IPS-20b (cell line): ENCODE measurements at regions not wholly inside any gene's neighbourhood (a gene's known extent, or its start where the extent isn't known, plus 50 kb on each side); places are given as distances from the start of the nearest gene placed in this dataset.

Experiments used
- H3K27ac ChIP-seq: one replicate; pipeline ENCODE4 v1.5.1; 2013; ENCODE audit warnings: low read length
- H3K27me3 ChIP-seq: 2 replicates; pipeline ENCODE4 v1.6.1; 2013; ENCODE audit warnings: mild to moderate bottlenecking, low read length, inconsistent platforms; ENCODE audit not compliant: insufficient read depth
- H3K36me3 ChIP-seq: 2 replicates; pipeline ENCODE4 v1.6.1; 2013; ENCODE audit warnings: low read depth, mild to moderate bottlenecking, inconsistent platforms, low read length, moderate library complexity; ENCODE audit not compliant: insufficient read depth
- H3K4me1 ChIP-seq: 2 replicates; pipeline ENCODE4 v1.6.1; 2013; ENCODE audit warnings: mild to moderate bottlenecking, control low read depth, inconsistent platforms, low read length, moderate library complexity; ENCODE audit not compliant: insufficient read depth
- H3K4me3 ChIP-seq: 2 replicates; pipeline ENCODE4 v1.5.1; 2013; ENCODE audit warnings: mild to moderate bottlenecking, low read length, inconsistent platforms
- H3K9ac ChIP-seq: 2 replicates; pipeline ENCODE4 v1.6.1; 2013; ENCODE audit warnings: low read depth, mild to moderate bottlenecking, inconsistent platforms, low read length, moderate library complexity
- H3K9me3 ChIP-seq: 2 replicates; pipeline ENCODE4 v1.6.1; 2013; ENCODE audit warnings: mild to moderate bottlenecking, low read depth, low read length, inconsistent platforms; ENCODE audit not compliant: insufficient read depth

DNA sequence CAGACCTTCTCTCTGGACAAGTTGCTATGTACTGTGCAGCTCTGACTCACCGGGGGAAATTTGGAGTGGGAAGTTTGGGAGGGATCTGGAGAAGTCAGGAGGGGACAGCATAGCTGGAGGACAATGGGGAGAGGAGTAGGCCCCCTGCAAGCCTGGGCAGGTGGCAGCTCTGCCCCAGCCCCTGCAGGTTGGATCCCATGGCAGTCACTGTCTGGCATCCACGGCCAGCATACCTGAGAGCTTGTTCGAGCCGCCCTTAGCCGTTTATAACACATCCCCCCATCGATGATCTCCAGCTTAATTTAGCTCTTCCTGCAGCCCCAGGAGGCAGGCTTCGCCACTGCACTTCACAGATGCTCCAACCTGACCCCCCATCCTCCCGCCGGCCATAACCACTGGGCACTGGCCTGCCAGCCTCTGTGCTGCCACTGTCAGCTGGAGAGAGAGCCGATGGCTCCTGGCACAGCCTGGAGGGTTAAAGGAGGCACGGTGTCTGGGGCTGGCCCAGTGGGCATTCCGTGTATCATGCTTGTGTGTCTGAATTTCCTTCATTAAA is 57.7 kb upstream of the RNU6ATAC start:
- H3K27ac ChIP-seq: no peak overlapping the region

DNA sequence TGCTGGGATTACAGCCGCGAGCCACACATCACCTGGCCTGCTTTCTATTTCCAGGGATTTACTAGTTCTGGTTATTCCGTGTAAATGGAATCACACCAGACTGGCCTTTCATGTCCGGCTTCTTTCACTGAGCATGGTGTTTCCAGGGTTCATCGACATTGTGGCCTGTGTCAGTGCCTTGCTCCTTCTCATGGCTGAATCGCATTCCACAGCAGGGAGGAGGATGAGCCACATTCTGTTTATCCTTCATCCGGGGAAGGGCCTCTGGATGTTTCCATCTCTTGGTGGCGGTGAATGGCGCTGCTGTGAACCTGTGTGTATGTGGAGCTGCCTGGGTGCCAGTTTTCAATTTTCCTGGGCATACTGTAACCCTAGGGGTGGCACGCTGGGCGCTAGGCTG is 58.7 kb upstream of the RNU6ATAC start:
- no peak overlapping the region for H3K9ac ChIP-seq
- H3K9me3 ChIP-seq: no peaks in the 10 kb centered on the region
- H3K4me1 ChIP-seq: no peaks in the 10 kb centered on the region
- no peaks in the 10 kb centered on the region for H3K36me3 ChIP-seq
- no peak overlapping the region for H3K27ac ChIP-seq
- no peak overlapping the region for H3K4me3 ChIP-seq
- no peaks in the 10 kb centered on the region for H3K27me3 ChIP-seq

More for the DNA sequence above, 57.7 kb upstream of the RNU6ATAC start:
- Histone ChIP-seq H3K36me3 (no peaks in the 10 kb centered on the region), H3K4me3 (no peak overlapping the region), H3K4me1 (no peaks in the 10 kb centered on the region), H3K27me3 (no peaks in the 10 kb centered on the region), H3K9ac (no peak overlapping the region), H3K9me3 (no peaks in the 10 kb centered on the region)

DNA sequence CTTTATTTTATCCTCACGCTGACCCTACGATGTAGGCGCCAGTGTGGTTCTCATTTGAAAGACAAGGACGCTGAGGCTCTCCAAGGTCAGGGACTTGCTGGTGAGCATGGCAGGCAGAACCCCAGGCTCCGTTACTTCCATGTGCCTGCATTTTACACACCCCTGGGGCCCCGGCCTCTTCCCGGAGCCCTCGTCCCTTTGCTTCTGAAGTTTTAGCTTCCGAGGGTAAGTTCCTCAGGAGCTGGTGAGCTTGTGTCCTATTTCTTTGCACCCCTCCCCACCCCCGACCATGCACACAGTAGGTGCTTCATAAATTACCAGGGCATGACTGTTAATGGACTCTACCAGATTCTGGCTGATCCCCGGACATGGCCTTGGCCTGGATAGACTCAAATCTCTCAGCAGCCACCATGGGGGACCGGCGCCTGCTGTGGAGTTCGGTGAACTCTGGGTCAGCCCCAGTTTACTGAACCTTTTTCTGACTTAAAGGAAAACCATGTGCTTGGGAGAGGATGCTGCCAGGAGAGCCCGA is 59.3 kb upstream of the RNU6ATAC start:
- no peaks in the 10 kb centered on the region for H3K36me3 ChIP-seq
- no peak overlapping the region for H3K4me3 ChIP-seq
- no peaks in the 10 kb centered on the region for H3K4me1 ChIP-seq
- no peak overlapping the region for H3K27ac ChIP-seq
- H3K9ac ChIP-seq: no peak overlapping the region
- no peaks in the 10 kb centered on the region for H3K27me3 ChIP-seq
- no peaks in the 10 kb centered on the region for H3K9me3 ChIP-seq

DNA sequence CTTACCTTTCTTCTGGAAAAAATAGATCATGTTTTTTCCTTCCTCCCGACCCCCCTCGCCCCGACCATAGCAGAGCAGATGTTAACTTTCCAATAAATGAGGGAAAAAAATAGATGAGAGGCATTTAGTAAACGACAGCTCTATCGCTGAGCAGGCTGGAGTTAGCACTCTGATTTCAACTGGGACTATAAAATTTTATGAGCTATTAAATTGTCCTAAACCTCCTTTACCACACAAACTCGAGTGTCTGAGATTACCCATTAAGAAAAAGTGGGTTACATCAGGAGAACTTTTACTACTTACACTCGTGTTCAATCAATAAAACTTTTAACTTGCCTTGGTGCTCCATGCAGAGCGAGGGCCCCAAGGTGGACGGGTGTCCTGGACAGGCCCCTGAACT is 59.8 kb upstream of the RNU6ATAC start:
- Histone ChIP-seq H3K27ac (no peak overlapping the region), H3K9ac (no peak overlapping the region), H3K9me3 (no peaks in the 10 kb centered on the region), H3K4me3 (no peak overlapping the region), H3K27me3 (no peaks in the 10 kb centered on the region), H3K4me1 (no peaks in the 10 kb centered on the region), H3K36me3 (no peaks in the 10 kb centered on the region)

DNA sequence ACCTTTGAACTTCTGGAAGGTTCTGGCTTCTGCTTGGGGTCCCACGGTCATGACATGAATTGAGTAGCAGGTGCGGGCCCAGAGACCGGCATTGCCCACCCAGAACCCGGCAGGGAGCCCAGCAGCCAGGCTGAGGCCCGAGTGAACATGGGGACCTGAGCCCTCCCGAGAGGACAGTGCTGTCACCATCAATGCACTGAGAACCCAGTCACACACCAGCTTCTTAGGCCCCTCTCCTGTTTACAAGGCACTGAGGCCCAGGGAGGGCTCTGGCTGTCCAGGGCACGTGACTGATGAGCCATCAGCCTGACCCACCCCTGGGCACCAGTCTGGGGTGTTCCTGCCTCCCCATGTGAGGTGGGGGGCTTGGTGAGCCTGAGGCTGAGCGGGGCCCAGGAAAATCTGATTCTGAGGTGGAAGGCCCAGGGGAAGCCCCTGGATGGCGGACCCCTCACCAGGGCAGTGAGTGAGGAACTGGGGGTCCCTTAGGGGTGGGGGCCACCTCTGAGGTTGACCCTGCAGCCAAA is 60.3 kb upstream of the RNU6ATAC start:
- Histone ChIP-seq H3K27me3 (no peaks in the 10 kb centered on the region), H3K36me3 (no peaks in the 10 kb centered on the region), H3K4me1 (no peaks in the 10 kb centered on the region), H3K9ac (no peak overlapping the region), H3K27ac (no peak overlapping the region), H3K9me3 (no peaks in the 10 kb centered on the region), H3K4me3 (no peak overlapping the region)

DNA sequence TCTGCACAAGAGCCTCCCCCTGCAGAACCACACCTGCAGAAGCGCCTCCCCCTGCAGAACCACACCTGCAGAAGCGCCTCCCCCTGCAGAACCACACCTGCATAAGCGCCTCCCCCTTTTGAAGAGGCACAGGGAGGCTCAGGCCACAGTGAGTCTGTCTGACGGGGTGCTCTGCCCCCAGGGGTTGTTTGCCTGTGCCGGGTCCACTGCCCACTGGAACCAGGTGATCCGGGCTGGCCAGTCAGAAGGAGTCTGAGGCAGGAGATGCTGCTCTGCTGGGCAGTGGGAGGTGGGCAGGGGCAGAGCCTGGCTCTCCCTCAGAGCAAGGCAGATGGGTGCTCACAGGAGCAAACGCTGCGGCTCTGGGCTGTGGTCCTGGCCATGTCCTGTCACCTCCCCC is 60.8 kb upstream of the RNU6ATAC start:
- Histone ChIP-seq H3K4me3 (no peak overlapping the region), H3K27ac (no peak overlapping the region), H3K9ac (no peak overlapping the region), H3K4me1 (no peaks in the 10 kb centered on the region), H3K9me3 (no peaks in the 10 kb centered on the region), H3K27me3 (no peaks in the 10 kb centered on the region), H3K36me3 (no peaks in the 10 kb centered on the region)

DNA sequence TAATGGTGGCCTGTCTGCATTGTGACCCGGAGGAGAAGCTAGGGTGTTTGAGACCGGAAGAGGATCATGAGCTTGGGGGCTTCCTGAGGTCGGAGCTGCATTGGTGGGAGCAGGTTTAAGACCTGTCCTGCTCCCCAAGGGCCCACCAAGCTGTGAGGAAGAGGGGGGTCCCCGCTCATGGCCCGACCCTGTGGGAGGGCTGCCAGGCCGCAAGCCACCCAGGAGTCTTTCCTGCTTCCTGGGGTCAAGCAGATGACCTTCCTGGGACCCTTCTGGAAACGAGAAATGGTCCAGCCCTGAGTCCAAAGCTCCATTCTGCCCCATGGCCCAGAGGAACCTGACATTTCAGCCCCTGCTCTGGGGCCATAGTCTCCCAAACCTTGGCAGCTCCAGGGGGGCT is 61.5 kb upstream of the RNU6ATAC start:
- Histone ChIP-seq H3K27me3 (no peaks in the 10 kb centered on the region), H3K9me3 (no peaks in the 10 kb centered on the region), H3K27ac (no peak overlapping the region)

DNA sequence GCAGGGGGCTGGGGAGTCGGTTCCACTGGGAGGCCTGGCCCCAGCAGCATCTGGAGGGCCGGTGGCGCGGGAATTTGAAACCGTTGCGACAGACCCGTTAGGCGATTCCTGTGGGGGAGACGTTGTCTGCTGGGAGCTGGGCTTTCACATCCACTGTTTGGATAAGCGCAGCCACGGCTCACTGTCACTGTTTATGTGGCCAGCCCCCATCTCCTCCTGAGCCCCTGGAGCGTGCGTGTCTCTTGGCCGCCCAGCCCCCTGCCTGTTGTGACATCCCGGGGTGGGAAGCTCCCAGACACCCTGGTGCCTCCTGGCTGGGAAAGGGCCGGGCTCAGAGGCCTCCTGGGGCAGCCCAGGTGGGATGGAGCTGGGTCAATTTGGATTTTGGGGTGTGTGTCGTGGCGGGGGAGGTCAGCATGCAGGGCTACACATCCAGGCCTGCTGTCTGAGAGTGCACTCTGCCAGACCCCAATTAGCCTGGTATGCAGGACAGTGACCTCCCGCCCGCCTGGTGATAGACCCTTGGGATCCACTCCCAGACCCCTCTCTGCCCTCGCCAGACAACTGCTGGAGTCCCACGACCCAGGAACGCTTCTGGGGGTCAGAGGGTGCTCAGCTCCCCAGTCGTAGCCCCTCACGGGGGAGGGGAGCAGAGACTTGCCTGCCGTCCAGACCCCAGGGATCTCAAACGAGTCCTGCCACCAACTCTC is 62.0 kb upstream of the RNU6ATAC start:
- Histone ChIP-seq H3K4me3 (no peak overlapping the region), H3K4me1 (no peaks in the 10 kb centered on the region), H3K36me3 (no peaks in the 10 kb centered on the region), H3K9ac (no peak overlapping the region), H3K9me3 (no peaks in the 10 kb centered on the region), H3K27ac (no peak overlapping the region), H3K27me3 (no peaks in the 10 kb centered on the region)

More for the DNA sequence above, 61.5 kb upstream of the RNU6ATAC start:
- Histone ChIP-seq H3K36me3 (no peaks in the 10 kb centered on the region), H3K4me1 (no peaks in the 10 kb centered on the region), H3K9ac (no peak overlapping the region), H3K4me3 (no peak overlapping the region)

DNA sequence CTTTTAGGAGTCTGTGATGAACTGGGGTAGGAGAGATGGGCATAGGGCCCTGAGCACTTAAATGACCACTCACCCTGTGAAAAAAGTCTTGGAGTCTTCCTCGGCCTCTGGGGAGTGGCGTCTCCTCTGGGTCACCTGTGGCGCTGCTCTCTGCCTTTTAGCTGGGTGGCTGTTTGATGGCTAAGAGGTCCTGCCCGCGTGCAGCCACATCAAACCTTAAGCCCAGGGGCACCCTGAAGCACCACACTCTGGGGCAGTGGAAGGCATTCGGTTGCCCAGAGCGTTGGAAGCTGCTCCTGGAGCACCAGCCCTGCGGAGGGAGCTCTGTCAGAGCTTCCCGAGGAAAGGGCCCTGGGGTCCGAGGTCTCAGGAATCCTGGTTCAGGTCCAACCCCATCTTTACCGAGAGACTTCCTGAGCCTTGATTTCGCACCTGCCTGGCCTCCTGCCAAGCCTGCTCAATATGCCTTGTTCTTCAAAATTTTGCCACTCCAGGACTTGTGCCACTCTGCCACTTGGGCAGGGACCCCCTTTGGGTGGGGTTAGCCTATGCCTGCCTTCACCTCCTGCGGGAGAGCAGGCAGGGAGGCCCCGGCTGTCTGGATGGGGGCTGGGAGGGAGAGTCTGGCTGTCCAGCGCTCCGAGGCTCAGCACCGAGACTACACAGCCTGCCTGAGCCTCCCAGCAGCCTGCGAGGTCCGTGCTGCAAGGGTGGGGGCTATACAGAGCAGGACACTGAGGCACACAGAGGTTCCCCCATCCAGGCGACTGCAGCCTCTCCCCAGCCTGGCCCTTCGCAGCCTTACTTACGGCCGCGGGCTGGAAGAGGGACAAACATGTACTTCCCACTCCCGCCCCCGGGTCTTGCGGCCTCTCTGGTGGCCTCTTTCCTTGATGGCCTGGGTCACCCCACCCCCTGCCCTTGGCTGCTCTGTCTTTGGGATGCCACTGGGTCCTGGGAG is 63.4 kb upstream of the RNU6ATAC start:
- Histone ChIP-seq H3K9me3 (no peaks in the 10 kb centered on the region), H3K27ac (no peak overlapping the region), H3K27me3 (no peaks in the 10 kb centered on the region), H3K4me3 (no peak overlapping the region), H3K9ac (no peak overlapping the region), H3K36me3 (no peaks in the 10 kb centered on the region), H3K4me1 (no peaks in the 10 kb centered on the region)

DNA sequence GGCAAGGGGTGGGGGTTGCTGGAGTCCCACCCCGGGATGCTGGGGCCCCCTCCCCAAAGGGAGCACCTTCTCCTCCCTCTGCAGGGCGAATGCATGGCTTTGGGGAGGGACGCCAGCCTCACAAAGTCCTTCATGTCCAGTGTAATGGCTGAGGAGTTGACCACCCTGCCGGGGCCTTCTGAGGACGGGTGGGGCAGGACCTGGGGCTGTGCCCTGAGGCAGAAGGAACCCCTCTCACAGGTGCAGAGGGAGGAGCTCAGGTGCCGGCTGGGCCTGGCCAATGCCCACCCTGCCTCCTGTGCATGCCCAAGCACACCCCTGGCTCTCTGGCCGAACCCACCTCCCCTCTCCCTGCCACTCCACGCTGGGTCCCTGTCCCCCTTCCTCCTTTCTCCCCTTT is 64.3 kb upstream of the RNU6ATAC start:
- no peak overlapping the region for H3K4me3 ChIP-seq
- H3K9me3 ChIP-seq: no peaks in the 10 kb centered on the region
- H3K27me3 ChIP-seq: no peaks in the 10 kb centered on the region
- H3K9ac ChIP-seq: no peak overlapping the region
- no peak overlapping the region for H3K27ac ChIP-seq
- no peaks in the 10 kb centered on the region for H3K4me1 ChIP-seq
- no peaks in the 10 kb centered on the region for H3K36me3 ChIP-seq

DNA sequence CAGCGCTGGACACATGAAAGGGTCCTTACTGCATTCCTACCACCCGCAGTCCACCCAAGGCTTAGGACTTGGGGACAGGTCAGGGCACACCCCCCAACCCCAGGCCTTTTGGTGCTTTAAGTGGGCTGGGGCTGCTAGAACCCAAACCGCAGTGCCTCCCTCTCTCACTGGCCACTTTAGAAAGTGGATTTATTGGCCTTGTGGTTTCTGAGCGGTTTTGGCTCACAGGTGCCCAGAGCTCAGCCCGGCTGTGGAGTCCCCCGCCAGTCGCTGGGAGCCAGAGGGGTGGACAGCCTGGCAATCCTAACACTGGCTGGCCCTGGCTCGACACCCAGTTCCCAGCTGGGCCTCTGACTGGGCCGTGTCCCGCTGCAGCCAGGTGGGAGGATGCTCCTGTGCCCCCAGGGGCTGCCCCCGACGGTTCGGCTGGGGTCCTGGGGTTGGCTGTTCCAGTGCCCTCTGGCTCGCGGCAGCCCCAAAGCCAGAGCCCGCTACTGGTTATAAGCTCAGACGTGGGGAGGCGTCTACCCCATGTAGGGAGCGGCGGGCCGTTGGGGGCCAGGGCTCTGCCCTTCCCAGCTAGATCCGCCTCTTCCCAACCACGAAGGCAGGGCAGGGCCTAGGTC is 65.2 kb upstream of the RNU6ATAC start:
- no peaks in the 10 kb centered on the region for H3K27me3 ChIP-seq
- H3K9ac ChIP-seq: no peak overlapping the region
- H3K4me1 ChIP-seq: no peaks in the 10 kb centered on the region

More for the DNA sequence above, 65.2 kb upstream of the RNU6ATAC start:
- Histone ChIP-seq H3K36me3 (no peaks in the 10 kb centered on the region), H3K27ac (no peak overlapping the region), H3K4me3 (no peak overlapping the region), H3K9me3 (no peaks in the 10 kb centered on the region)
